ENCODE measurements at regions not wholly inside any gene's neighbourhood (a gene's known extent, or its start where the extent isn't known, plus 50 kb on each side); places are given as distances from the start of the nearest gene placed in this dataset.

GRCh38 chr2:156164091-156164720, 168.3 kb downstream of the NR4A2 start:
- TF ChIP-seq, protein P1, sequence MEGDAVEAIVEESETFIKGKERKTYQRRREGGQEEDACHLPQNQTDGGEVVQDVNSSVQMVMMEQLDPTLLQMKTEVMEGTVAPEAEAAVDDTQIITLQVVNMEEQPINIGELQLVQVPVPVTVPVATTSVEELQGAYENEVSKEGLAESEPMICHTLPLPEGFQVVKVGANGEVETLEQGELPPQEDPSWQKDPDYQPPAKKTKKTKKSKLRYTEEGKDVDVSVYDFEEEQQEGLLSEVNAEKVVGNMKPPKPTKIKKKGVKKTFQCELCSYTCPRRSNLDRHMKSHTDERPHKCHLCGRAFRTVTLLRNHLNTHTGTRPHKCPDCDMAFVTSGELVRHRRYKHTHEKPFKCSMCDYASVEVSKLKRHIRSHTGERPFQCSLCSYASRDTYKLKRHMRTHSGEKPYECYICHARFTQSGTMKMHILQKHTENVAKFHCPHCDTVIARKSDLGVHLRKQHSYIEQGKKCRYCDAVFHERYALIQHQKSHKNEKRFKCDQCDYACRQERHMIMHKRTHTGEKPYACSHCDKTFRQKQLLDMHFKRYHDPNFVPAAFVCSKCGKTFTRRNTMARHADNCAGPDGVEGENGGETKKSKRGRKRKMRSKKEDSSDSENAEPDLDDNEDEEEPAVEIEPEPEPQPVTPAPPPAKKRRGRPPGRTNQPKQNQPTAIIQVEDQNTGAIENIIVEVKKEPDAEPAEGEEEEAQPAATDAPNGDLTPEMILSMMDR (IDR thresholded peaks at IDR 0.05; ENCODE audit: low read depth, low read length): no peak
- TF ChIP-seq EZH2phosphoT487 (IDR thresholded peaks at IDR 0.05; ENCODE audit: low read depth): no peak
